Skeletal muscle satellite cell (primary cell): ENCODE measurements at regions not wholly inside any gene's neighbourhood (a gene's known extent, or its start where the extent isn't known, plus 50 kb on each side); places are given as distances from the start of the nearest gene placed in this dataset.
"Not testable (repeated sequence)": the region's sequence is repeated elsewhere in the genome, so short reads cannot be mapped to it uniquely, and the experiment has no call there.

ENCODE experiments used
- H3K27me3 ChIP-seq: 2 replicates; pipeline ENCODE4 v1.7.0; 2013; ENCODE audit warnings: low read length; ENCODE audit not compliant: control insufficient read depth, insufficient read depth
- H3K36me3 ChIP-seq: 2 replicates; pipeline ENCODE4 v1.7.0; 2013; ENCODE audit warnings: mild to moderate bottlenecking, control low read depth, low read length; ENCODE audit not compliant: insufficient read depth
- H3K4me1 ChIP-seq: 2 replicates; pipeline ENCODE4 v1.7.0; 2013; ENCODE audit warnings: low read length; ENCODE audit not compliant: control insufficient read depth, insufficient read depth
- H3K4me2 ChIP-seq: 2 replicates; pipeline ENCODE4 v1.7.0; 2013; ENCODE audit warnings: mild to moderate bottlenecking, low read length
- H3K4me3 ChIP-seq: 2 replicates; pipeline ENCODE4 v1.7.0; 2013; ENCODE audit warnings: low read length
- H3K9ac ChIP-seq: 2 replicates; pipeline ENCODE4 v1.7.0; 2013; ENCODE audit warnings: mild to moderate bottlenecking, low read depth, low read length, moderate library complexity
- H3K9me3 ChIP-seq: replicated peaks from 2 replicates; pipeline ENCODE4 v1.7.0; 2013; ENCODE audit warnings: mild to moderate bottlenecking, control low read depth, low read length

- no peaks in the 10 kb centered on the region for H3K36me3 ChIP-seq
- peaks cover 7% of the 10 kb centered on the region for H3K4me1 ChIP-seq
- no peaks in the 10 kb centered on the region for H3K27me3 ChIP-seq
- no peak overlapping the region for H3K4me2 ChIP-seq
- no peak overlapping the region for H3K9ac ChIP-seq
- no peaks in the 10 kb centered on the region for H3K9me3 ChIP-seq
- H3K4me3 ChIP-seq, result no peak overlapping the region
These were observed 217.6 kb downstream of the KLF6 start for GRCh38 chr10:3567291-3567963.

- H3K9me3 ChIP-seq, result no peaks in the 10 kb centered on the region
- H3K9ac ChIP-seq, result no peak overlapping the region
- no peak overlapping the region for H3K4me3 ChIP-seq
- H3K36me3 ChIP-seq, result no peaks in the 10 kb centered on the region
- H3K27me3 ChIP-seq, result no peaks in the 10 kb centered on the region
- peaks cover 7% of the 10 kb centered on the region for H3K4me1 ChIP-seq
- no peak overlapping the region for H3K4me2 ChIP-seq
These were observed 218.4 kb downstream of the KLF6 start for GRCh38 chr10:3566627-3567026.

- Histone ChIP-seq H3K36me3 (no peaks in the 10 kb centered on the region), H3K9me3 (no peaks in the 10 kb centered on the region), H3K4me2 (no peak overlapping the region), H3K4me3 (no peak overlapping the region), H3K27me3 (no peaks in the 10 kb centered on the region), H3K9ac (no peak overlapping the region), H3K4me1 (no peaks in the 10 kb centered on the region)
These were observed 220.5 kb downstream of the KLF6 start for GRCh38 chr10:3564346-3565002.

- no peaks in the 10 kb centered on the region for H3K36me3 ChIP-seq
- H3K4me1 ChIP-seq, result no peaks in the 10 kb centered on the region
- H3K4me2 ChIP-seq, result no peak overlapping the region
- H3K9ac ChIP-seq, result no peak overlapping the region
- no peak overlapping the region for H3K4me3 ChIP-seq
- H3K27me3 ChIP-seq, result no peaks in the 10 kb centered on the region
- no peaks in the 10 kb centered on the region for H3K9me3 ChIP-seq
These were observed 221.7 kb downstream of the KLF6 start for GRCh38 chr10:3563298-3563697.

- not testable (repeated sequence) for H3K4me3 ChIP-seq, H3K9ac ChIP-seq, H3K27me3 ChIP-seq, H3K36me3 ChIP-seq, H3K4me1 ChIP-seq, H3K4me2 ChIP-seq, H3K9me3 ChIP-seq
These were observed 224.4 kb downstream of the KLF6 start for GRCh38 chr10:3560628-3561027.

GRCh38 chr10:3559527-3559926, 225.5 kb downstream of the KLF6 start:
- no peaks in the 10 kb centered on the region for H3K36me3 ChIP-seq

GRCh38 chr10:3559011-3559410, 226.0 kb downstream of the KLF6 start:
- no peak overlapping the region for H3K4me3 ChIP-seq
- no peaks in the 10 kb centered on the region for H3K27me3 ChIP-seq

More at GRCh38 chr10:3559527-3559926, 225.5 kb downstream of the KLF6 start:
- Histone ChIP-seq H3K4me2 (no peak overlapping the region), H3K4me3 (no peak overlapping the region), H3K4me1 (no peaks in the 10 kb centered on the region), H3K27me3 (no peaks in the 10 kb centered on the region), H3K9ac (no peak overlapping the region), H3K9me3 (no peaks in the 10 kb centered on the region)

GRCh38 chr10:3556191-3557017, 228.6 kb downstream of the KLF6 start:
- not testable (repeated sequence) for H3K27me3 ChIP-seq, H3K4me3 ChIP-seq, H3K4me1 ChIP-seq, H3K9me3 ChIP-seq, H3K36me3 ChIP-seq, H3K4me2 ChIP-seq, H3K9ac ChIP-seq

More at GRCh38 chr10:3559011-3559410, 226.0 kb downstream of the KLF6 start:
- H3K4me1 ChIP-seq, result no peaks in the 10 kb centered on the region
- H3K36me3 ChIP-seq, result no peaks in the 10 kb centered on the region
- no peak overlapping the region for H3K9ac ChIP-seq
- no peak overlapping the region for H3K4me2 ChIP-seq
- H3K9me3 ChIP-seq, result no peaks in the 10 kb centered on the region

- H3K27me3 ChIP-seq, result no peaks in the 10 kb centered on the region
- H3K4me3 ChIP-seq, result no peak overlapping the region
- H3K9me3 ChIP-seq, result no peaks in the 10 kb centered on the region
- H3K4me1 ChIP-seq, result peaks cover 3% of the 10 kb centered on the region
- H3K4me2 ChIP-seq, result no peak overlapping the region
- no peaks in the 10 kb centered on the region for H3K36me3 ChIP-seq
- H3K9ac ChIP-seq, result no peak overlapping the region
These were observed 230.9 kb downstream of the KLF6 start for GRCh38 chr10:3554121-3554522.

GRCh38 chr10:3552281-3552680, 232.7 kb downstream of the KLF6 start:
- Histone ChIP-seq H3K4me2 (no peak overlapping the region), H3K27me3 (no peaks in the 10 kb centered on the region), H3K36me3 (no peaks in the 10 kb centered on the region), H3K9me3 (peaks cover 4% of the 10 kb centered on the region), H3K4me3 (no peak overlapping the region), H3K9ac (no peak overlapping the region), H3K4me1 (peaks cover 15% of the 10 kb centered on the region)

- H3K4me1 ChIP-seq, result peaks cover 15% of the 10 kb centered on the region
- H3K36me3 ChIP-seq, result no peaks in the 10 kb centered on the region
- no peak overlapping the region for H3K4me3 ChIP-seq
- H3K9me3 ChIP-seq, result peaks cover 4% of the 10 kb centered on the region
- no peak overlapping the region for H3K4me2 ChIP-seq
- H3K27me3 ChIP-seq, result no peaks in the 10 kb centered on the region
- H3K9ac ChIP-seq, result no peak overlapping the region
These were observed 233.2 kb downstream of the KLF6 start for GRCh38 chr10:3551761-3552160.
